IMR-90 (cell line): ENCODE measurements at regions not wholly inside any gene's neighbourhood (a gene's known extent, or its start where the extent isn't known, plus 50 kb on each side); places are given as distances from the start of the nearest gene placed in this dataset.

Source experiments
- ATAC-seq: fragments of 200-7000 bp; cut with Tn5 transposase; 2 replicates; pipeline ENCODE4 v1.9.1; 2020; ENCODE audit warnings: low read depth, mild to moderate bottlenecking, moderate library complexity
- BruUV-seq: library from RNA; stranded (reverse); fragments of 400-500 nt; replicated peaks from 2 replicates; lab custom pipeline; 2021; lab: Mats Ljungman, UMichigan
- CTCF ChIA-PET: fragments of 300-600 bp; formaldehyde crosslinking; extraction: SDS; loops from one replicate; lab custom pipeline; 2021; ENCODE audit warnings: antibody characterized with exemption; lab: Yijun Ruan, JAX
- POLR2A ChIA-PET: fragments of 300-600 bp; sonication (Branson Sonifier 250); formaldehyde crosslinking; loops from one replicate; lab custom pipeline; 2022; ENCODE audit warnings: antibody characterized with exemption; ENCODE audit not compliant: unreplicated experiment; lab: Charles Lee
- DNase-seq: peaks from one replicate; pipeline ENCODE4 v3.0.0; 2013
- H2AFZ ChIP-seq: replicated peaks from 2 replicates; pipeline ENCODE3; 2013; ENCODE audit warnings: low read length, mild to moderate bottlenecking; ENCODE audit not compliant: poor library complexity
- H2AK5ac ChIP-seq: 2 replicates; pipeline ENCODE4 v1.6.1; 2013; ENCODE audit warnings: low read depth, low read length, inconsistent platforms
- H2AK9ac ChIP-seq: replicated peaks from 2 replicates; pipeline ENCODE3; 2013; ENCODE audit warnings: mild to moderate bottlenecking, low read depth, low read length, moderate library complexity; ENCODE audit not compliant: poor library complexity
- H2BK120ac ChIP-seq: 2 replicates; pipeline ENCODE4 v1.6.1; 2013; ENCODE audit warnings: low read depth, low read length, inconsistent platforms
- H2BK15ac ChIP-seq: 3 replicates; pipeline ENCODE4 v1.6.1; 2013; ENCODE audit warnings: low read depth, low read length, inconsistent platforms
- H2BK20ac ChIP-seq: 2 replicates; pipeline ENCODE4 v1.6.1; 2013; ENCODE audit warnings: low read depth, mild to moderate bottlenecking, inconsistent platforms, low read length, moderate library complexity
- H2BK5ac ChIP-seq: 2 replicates; pipeline ENCODE4 v1.6.1; 2013; ENCODE audit warnings: mild to moderate bottlenecking, low read depth, low read length, inconsistent platforms; ENCODE audit not compliant: poor library complexity, severe bottlenecking
- H3K14ac ChIP-seq: replicated peaks from 2 replicates; pipeline ENCODE4 v1.6.1; 2013; ENCODE audit warnings: low read depth, low read length, inconsistent platforms
- H3K18ac ChIP-seq: 2 replicates; pipeline ENCODE4 v1.6.1; 2013; ENCODE audit warnings: low read depth, low read length, control low read depth
- H3K23ac ChIP-seq: 2 replicates; pipeline ENCODE4 v1.6.1; 2013; ENCODE audit warnings: low read depth, low read length, inconsistent platforms
- H3K27ac ChIP-seq: 2 replicates; pipeline ENCODE4 v1.5.1; 2013; ENCODE audit warnings: mild to moderate bottlenecking, control low read depth, low read length; ENCODE audit not compliant: insufficient read depth
- H3K27me3 ChIP-seq: 2 replicates; pipeline ENCODE4 v1.6.1; 2013; ENCODE audit warnings: low read length; ENCODE audit not compliant: control insufficient read depth, insufficient read depth
- H3K36me3 ChIP-seq: 2 replicates; pipeline ENCODE4 v1.6.1; 2013; ENCODE audit warnings: low read length, mixed read lengths; ENCODE audit not compliant: control insufficient read depth, insufficient read depth
- H3K4ac ChIP-seq: 2 replicates; pipeline ENCODE4 v1.6.1; 2013; ENCODE audit warnings: low read depth, low read length, inconsistent platforms
- H3K4me1 ChIP-seq: 2 replicates; pipeline ENCODE4 v1.6.1; 2013; ENCODE audit warnings: low read length, mixed read lengths; ENCODE audit not compliant: control insufficient read depth, insufficient read depth
- H3K4me2 ChIP-seq: 2 replicates; pipeline ENCODE4 v1.6.1; 2013; ENCODE audit warnings: low read depth, mild to moderate bottlenecking, control low read depth, low read length, moderate library complexity
- H3K4me3 ChIP-seq: 2 replicates; pipeline ENCODE4 v1.5.1; 2013; ENCODE audit warnings: low read depth, mild to moderate bottlenecking, control low read depth, low read length, moderate library complexity; ENCODE audit not compliant: insufficient read depth
- H3K56ac ChIP-seq: 2 replicates; pipeline ENCODE4 v1.6.1; 2013; ENCODE audit warnings: low read length, inconsistent platforms; ENCODE audit not compliant: insufficient read depth; ENCODE audit errors: extremely low read depth
- H3K79me1 ChIP-seq, 2 experiments: 2 replicates each; pipeline ENCODE4 v1.6.1; 2013; ENCODE audit warnings: low read length in 2 of 2, inconsistent platforms in 1 of 2, low read depth in 1 of 2
- H3K9ac ChIP-seq: 2 replicates; pipeline ENCODE4 v1.6.1; 2013; ENCODE audit warnings: low read depth, low read length, control low read depth
- H3K9me1 ChIP-seq: 2 replicates; pipeline ENCODE4 v1.6.1; 2013; ENCODE audit warnings: low read length, inconsistent platforms; ENCODE audit not compliant: insufficient read depth
- H3K9me3 ChIP-seq: 2 replicates; pipeline ENCODE4 v1.6.1; 2013; ENCODE audit warnings: low read length; ENCODE audit not compliant: control insufficient read depth, insufficient read depth
- H4K20me1 ChIP-seq: 2 replicates; pipeline ENCODE4 v1.6.1; 2013; ENCODE audit warnings: low read length, inconsistent platforms; ENCODE audit not compliant: insufficient read depth
- H4K5ac ChIP-seq: 2 replicates; pipeline ENCODE4 v1.6.1; 2013; ENCODE audit warnings: mild to moderate bottlenecking, low read depth, low read length, control low read depth
- H4K8ac ChIP-seq, 2 experiments: 2 replicates each; pipeline ENCODE4 v1.6.1; 2013; ENCODE audit warnings: low read depth in 2 of 2, low read length in 2 of 2, control low read depth in 1 of 2, inconsistent platforms in 1 of 2
- H4K91ac ChIP-seq: 2 replicates; pipeline ENCODE4 v1.6.1; 2013; ENCODE audit warnings: low read depth, low read length, inconsistent platforms; ENCODE audit not compliant: insufficient read depth
- BHLHE40 ChIP-seq: fragments of 150-350 bp; IDR thresholded peaks from 2 replicates; pipeline ENCODE4 v1.6.1; 2016; ENCODE audit warnings: mild to moderate bottlenecking, low read depth, low read length
- CEBPB ChIP-seq: IDR thresholded peaks from 2 replicates; pipeline ENCODE4 v1.6.1; 2012; ENCODE audit warnings: low read depth, low read length, improper control_type of control experiment
- CHD1 ChIP-seq: IDR thresholded peaks from 2 replicates; pipeline ENCODE4 v1.6.1; 2012; ENCODE audit warnings: low read depth, low read length, improper control_type of control experiment
- CTCF ChIP-seq: conservative IDR thresholded peaks from 2 replicates; pipeline ENCODE4 v1.5.1; 2012; ENCODE audit warnings: mild to moderate bottlenecking, low read depth, low read length, improper control_type of control experiment
- ELK1 ChIP-seq: fragments of 150-350 bp; IDR thresholded peaks from 2 replicates; pipeline ENCODE4 v1.6.1; 2016; ENCODE audit warnings: low read depth, mild to moderate bottlenecking, low read length, moderate library complexity, borderline replicate concordance
- FOS ChIP-seq: fragments of 150-350 bp; IDR thresholded peaks from 2 replicates; pipeline ENCODE4 v1.6.1; 2016; ENCODE audit warnings: low read depth, low read length
- MAFK ChIP-seq: IDR thresholded peaks from 2 replicates; pipeline ENCODE4 v1.6.1; 2012; ENCODE audit warnings: low read depth, low read length, improper control_type of control experiment
- MAZ ChIP-seq: IDR thresholded peaks from 2 replicates; pipeline ENCODE4 v1.6.1; 2012; ENCODE audit warnings: low read depth, mild to moderate bottlenecking, low read length, improper control_type of control experiment, moderate library complexity, borderline replicate concordance
- MXI1 ChIP-seq: IDR thresholded peaks from 2 replicates; pipeline ENCODE4 v1.6.1; 2012; ENCODE audit warnings: low read depth, mild to moderate bottlenecking, low read length, moderate library complexity, borderline replicate concordance
- NFE2L2 ChIP-seq: fragments of 150-350 bp; IDR thresholded peaks from 2 replicates; pipeline ENCODE4 v1.6.1; 2016; ENCODE audit warnings: low read depth, mild to moderate bottlenecking, low read length
- POLR2A ChIP-seq: IDR thresholded peaks from 2 replicates; pipeline ENCODE4 v1.6.1; 2012; ENCODE audit warnings: mild to moderate bottlenecking, low read depth, low read length
- RAD21 ChIP-seq: IDR thresholded peaks from 2 replicates; pipeline ENCODE4 v1.6.1; 2012; ENCODE audit warnings: low read length, improper control_type of control experiment
- RCOR1 ChIP-seq: IDR thresholded peaks from 2 replicates; pipeline ENCODE4 v1.6.1; 2012; ENCODE audit warnings: mild to moderate bottlenecking, low read length, improper control_type of control experiment; ENCODE audit not compliant: insufficient replicate concordance
- RFX5 ChIP-seq: IDR thresholded peaks from 2 replicates; pipeline ENCODE4 v1.8.0; 2012; ENCODE audit warnings: low read depth, mild to moderate bottlenecking, low read length, moderate library complexity
- SMC3 ChIP-seq: fragments of 150-350 bp; IDR thresholded peaks from 2 replicates; pipeline ENCODE4 v1.6.1; 2016; ENCODE audit warnings: low read depth, mild to moderate bottlenecking, antibody characterized with exemption, low read length, moderate library complexity
- USF2 ChIP-seq: fragments of 150-350 bp; IDR thresholded peaks from 2 replicates; pipeline ENCODE4 v1.6.1; 2017; ENCODE audit warnings: mild to moderate bottlenecking, antibody characterized with exemption, low read length, low read depth
- WGBS, 2 experiments: methylation state at CpG; one replicate each; pipeline versions ENCODE4 v1.1.5 to v1.1.7; 2013; ENCODE audit warnings: missing lambda C conversion rate in 2 of 2; ENCODE audit not compliant: insufficient read length in 1 of 2; ENCODE audit errors: extremely low coverage in 2 of 2; 5-methylcytosine and 5-hydroxymethylcytosine counted together
- dilution Hi-C: fragments of 300-500 bp; cut with HindIII; formaldehyde crosslinking; loops from one replicate; pipeline ENCODE4 v1.14.3; 2018; ENCODE audit warnings: low sequenced_read_pairs; ENCODE audit not compliant: unreplicated experiment
- in situ Hi-C: fragments of 300-500 bp; cut with MboI; formaldehyde crosslinking; loops from 3 replicates; pipeline ENCODE4 v1.14.3; 2019; ENCODE audit warnings: low sequenced_read_pairs, inconsistent platforms, mixed read lengths
- intact Hi-C: fragments of 100-400 bp; cut with micrococcal nuclease; formaldehyde crosslinking; loops from 2 replicates; pipeline ENCODE4 v1.10.0; 2022

- TF ChIP-seq CEBPB (no peak), BHLHE40 (peak; percentile 36; the same call in 1 of the 2 replicates), MAFK (0 out of 2 replicates have a peak, but pooled peaks have one; percentile 2), POLR2A (no peak), NFE2L2 (no peak), CTCF (no peak), USF2 (no peak), FOS (peak; percentile 85), RCOR1 (no peak), CHD1 (no peak), RFX5 (no peak), MAZ (no peak), SMC3 (no peak), ELK1 (no peak), RAD21 (no peak), MXI1 (no peak)
- peak overlapping the region in 1 of 2 experiments; percentile 62; a peak in 2 of 4 replicates for H4K8ac ChIP-seq
- peak overlapping the region; percentile 37; the same call in 1 of the 2 replicates for H2BK120ac ChIP-seq
- POLR2A ChIA-PET, result no interaction called here
- no TSS peak for BruUV-seq
- ATAC-seq, result peak; percentile 66
- no peak overlapping the region for H3K56ac ChIP-seq
- H3K36me3 ChIP-seq, result no peaks in the 10 kb centered on the region
- no peak overlapping the region for H3K9ac ChIP-seq
- H3K4ac ChIP-seq, result no peak overlapping the region
- H4K20me1 ChIP-seq, result no peaks in the 10 kb centered on the region
- peak; percentile 90 for DNase-seq
- no peaks in the 10 kb centered on the region for H3K4me1 ChIP-seq
- no peaks in the 10 kb centered on the region for H3K79me1 ChIP-seq
- H2AFZ ChIP-seq, result no peak overlapping the region
- no peak overlapping the region for H3K18ac ChIP-seq
- peak overlapping the region; percentile 16; the same call in 1 of the 2 replicates for H3K4me2 ChIP-seq
- no peak overlapping the region for H2BK20ac ChIP-seq
- no peaks in the 10 kb centered on the region for H3K9me3 ChIP-seq
- H3K27ac ChIP-seq, result no peak overlapping the region
- H2BK15ac ChIP-seq, result no peak overlapping the region
- peak overlapping the region; percentile 76 for H2BK5ac ChIP-seq
- no peaks in the 10 kb centered on the region for H3K27me3 ChIP-seq
- CTCF ChIA-PET, result interaction anchor here (0.9 kb wide), 1 partner anchor 8 kb away, joined by 3 read pairs; no protein-coding TSS in a partner anchor
- dilution Hi-C loops, result no loop called here
- no peak overlapping the region for H3K4me3 ChIP-seq
- intact Hi-C loops, result no loop called here
- H2AK9ac ChIP-seq, result no peak overlapping the region
- H4K5ac ChIP-seq, result no peak overlapping the region
- 0% methylated on average over 2 of the region's 2 CpGs; no CpG with 5 or more reads in 1 of the 2 experiments for WGBS, 2 experiments
- H4K91ac ChIP-seq, result no peak overlapping the region
- H3K9me1 ChIP-seq, result no peaks in the 10 kb centered on the region
- H3K23ac ChIP-seq, result no peak overlapping the region
- in situ Hi-C loops, result no loop called here
- H2AK5ac ChIP-seq, result no peak overlapping the region
- H3K14ac ChIP-seq, result no peak overlapping the region
Observed at GRCh38 chr1:67970088-67970487, 80.3 kb downstream of the DIRAS3 start.
